ENCODE measurements at regions not wholly inside any gene's neighbourhood (a gene's known extent, or its start where the extent isn't known, plus 50 kb on each side); places are given as distances from the start of the nearest gene placed in this dataset.

- no peak for TF ChIP-seq POLR2AphosphoS5 (IDR thresholded peaks at IDR 0.05; ENCODE audit: insufficient read depth in 1 of 2, low read depth in 1 of 2)
- Histone ChIP-seq H3K4me1 (no peaks in the 10 kb centered on the region), H3K27me3 (no peaks in the 10 kb centered on the region), H3K27ac (no peak overlapping the region), H3K36me3 (no peaks in the 10 kb centered on the region), H3K9me3 (no peaks in the 10 kb centered on the region), H3K4me3 (no peak overlapping the region)
- intact Hi-C loops (cut with DNase I), result no loop called here
- no peak for DNase-seq (ENCODE audit: extremely low spot score in 2 of 2)
Measured at GRCh38 chr3:44117239-44117638, 124.4 kb upstream of the TOPAZ1 start.

- no peak overlapping the region for H3K27ac ChIP-seq
- no peaks in the 10 kb centered on the region for H3K27me3 ChIP-seq
- H3K9me3 ChIP-seq, result no peaks in the 10 kb centered on the region
- TF ChIP-seq POLR2A (IDR thresholded peaks at IDR 0.05) (no peak), POLR2AphosphoS5 (IDR thresholded peaks at IDR 0.05; ENCODE audit: insufficient read depth in 1 of 2, low read depth in 1 of 2) (no peak)
- TF ChIP-seq, protein P1, sequence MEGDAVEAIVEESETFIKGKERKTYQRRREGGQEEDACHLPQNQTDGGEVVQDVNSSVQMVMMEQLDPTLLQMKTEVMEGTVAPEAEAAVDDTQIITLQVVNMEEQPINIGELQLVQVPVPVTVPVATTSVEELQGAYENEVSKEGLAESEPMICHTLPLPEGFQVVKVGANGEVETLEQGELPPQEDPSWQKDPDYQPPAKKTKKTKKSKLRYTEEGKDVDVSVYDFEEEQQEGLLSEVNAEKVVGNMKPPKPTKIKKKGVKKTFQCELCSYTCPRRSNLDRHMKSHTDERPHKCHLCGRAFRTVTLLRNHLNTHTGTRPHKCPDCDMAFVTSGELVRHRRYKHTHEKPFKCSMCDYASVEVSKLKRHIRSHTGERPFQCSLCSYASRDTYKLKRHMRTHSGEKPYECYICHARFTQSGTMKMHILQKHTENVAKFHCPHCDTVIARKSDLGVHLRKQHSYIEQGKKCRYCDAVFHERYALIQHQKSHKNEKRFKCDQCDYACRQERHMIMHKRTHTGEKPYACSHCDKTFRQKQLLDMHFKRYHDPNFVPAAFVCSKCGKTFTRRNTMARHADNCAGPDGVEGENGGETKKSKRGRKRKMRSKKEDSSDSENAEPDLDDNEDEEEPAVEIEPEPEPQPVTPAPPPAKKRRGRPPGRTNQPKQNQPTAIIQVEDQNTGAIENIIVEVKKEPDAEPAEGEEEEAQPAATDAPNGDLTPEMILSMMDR (IDR thresholded peaks at IDR 0.05), result no peak
- no peak for DNase-seq (ENCODE audit: extremely low spot score in 2 of 2)
- intact Hi-C loops (cut with DNase I), result no loop called here
- no peak overlapping the region for H3K4me3 ChIP-seq
- no peaks in the 10 kb centered on the region for H3K4me1 ChIP-seq
- no peaks in the 10 kb centered on the region for H3K36me3 ChIP-seq
Measured at GRCh38 chr3:44117736-44118135, 124.0 kb upstream of the TOPAZ1 start.

DNA sequence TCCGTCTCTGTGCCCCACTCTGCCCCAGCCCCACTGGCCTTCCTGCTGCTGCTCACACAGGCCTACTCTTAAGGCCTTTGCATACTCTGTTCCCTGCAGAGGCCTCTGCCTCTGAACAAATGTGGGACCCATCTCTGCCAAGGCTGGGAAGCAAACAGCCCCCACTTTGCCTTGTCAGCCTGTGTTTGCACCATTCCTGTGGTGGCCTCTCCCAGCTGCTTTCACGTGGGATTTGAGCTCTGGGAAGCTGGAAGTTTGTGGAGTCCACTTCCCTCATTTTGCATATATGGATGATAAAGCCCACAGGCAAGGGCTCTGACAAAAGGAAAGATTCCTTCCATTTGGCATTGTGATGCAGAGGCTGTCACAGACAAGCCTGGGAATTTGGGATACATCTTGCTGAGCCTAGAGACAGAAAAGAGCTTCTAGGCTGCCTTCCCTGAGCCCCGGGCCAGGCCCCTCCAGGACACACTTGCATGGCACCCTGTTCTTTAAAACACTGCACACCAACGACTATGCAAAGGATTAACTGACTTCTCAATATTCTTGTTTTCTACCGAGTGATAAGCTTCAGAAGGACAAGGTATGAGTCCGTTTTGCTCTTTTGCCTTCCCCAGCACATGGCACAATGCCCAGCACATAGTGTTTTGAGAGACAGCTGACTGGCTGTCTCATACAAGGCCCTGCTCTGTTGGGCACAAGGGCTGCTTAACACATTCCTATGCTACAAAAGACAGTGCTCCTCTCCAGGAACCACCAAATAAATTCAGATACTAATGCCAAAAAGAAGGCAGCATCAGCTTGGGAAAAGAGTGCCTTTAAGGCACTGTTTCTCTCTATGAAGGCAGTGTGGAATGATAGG lies 120.7 kb upstream of the TOPAZ1 start:
- H3K4me1 ChIP-seq, result no peaks in the 10 kb centered on the region
- no peaks in the 10 kb centered on the region for H3K36me3 ChIP-seq
- intact Hi-C loops (cut with DNase I), result loop anchor here (10.0 kb wide), 1 partner anchor 1404 kb away; no protein-coding TSS in a partner anchor
- H3K27ac ChIP-seq, result no peak overlapping the region
- TF ChIP-seq POLR2A (IDR thresholded peaks at IDR 0.05), result no peak
- TF ChIP-seq, protein P1 (IDR thresholded peaks at IDR 0.05), result no peak
- TF ChIP-seq POLR2AphosphoS5 (IDR thresholded peaks at IDR 0.05; ENCODE audit: insufficient read depth in 1 of 2, low read depth in 1 of 2), result no peak
- no peaks in the 10 kb centered on the region for H3K27me3 ChIP-seq
- H3K9me3 ChIP-seq, result no peaks in the 10 kb centered on the region
- no peak for DNase-seq (ENCODE audit: extremely low spot score in 2 of 2)
- no peak overlapping the region for H3K4me3 ChIP-seq

DNA sequence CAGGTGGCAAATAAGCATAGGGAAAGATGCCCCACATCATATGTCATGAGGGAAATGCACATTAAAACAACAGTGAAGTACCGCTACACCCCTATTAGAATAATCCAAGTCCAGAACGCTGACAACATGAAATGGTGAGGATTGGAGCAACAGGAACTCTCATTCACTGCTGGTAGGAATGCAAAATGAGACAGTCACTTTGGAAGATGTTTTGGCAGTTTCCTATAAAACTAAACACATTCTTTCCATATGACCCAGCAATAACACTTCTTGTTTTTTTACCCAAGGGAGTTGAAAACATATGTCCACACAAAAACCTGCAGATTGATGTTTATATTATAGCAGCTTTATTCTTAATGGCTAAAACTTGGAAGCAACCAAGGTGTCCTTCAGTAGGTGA lies 116.4 kb upstream of the TOPAZ1 start:
- Histone ChIP-seq H3K9me3 (no peaks in the 10 kb centered on the region), H3K27ac (no peak overlapping the region), H3K27me3 (no peaks in the 10 kb centered on the region), H3K36me3 (no peaks in the 10 kb centered on the region), H3K4me1 (no peaks in the 10 kb centered on the region), H3K4me3 (no peak overlapping the region)
- TF ChIP-seq, protein P1 (IDR thresholded peaks at IDR 0.05), result no peak
- no peak for TF ChIP-seq POLR2A (IDR thresholded peaks at IDR 0.05)
- TF ChIP-seq POLR2AphosphoS5 (IDR thresholded peaks at IDR 0.05; ENCODE audit: insufficient read depth in 1 of 2, low read depth in 1 of 2), result no peak
- intact Hi-C loops (cut with DNase I), result loop anchor here (10.0 kb wide), 1 partner anchor 1400 kb away; no protein-coding TSS in a partner anchor
- DNase-seq (ENCODE audit: extremely low spot score in 2 of 2), result no peak

- no peak for DNase-seq (ENCODE audit: extremely low spot score in 2 of 2)
- intact Hi-C loops (cut with DNase I), result loop anchor here (10.0 kb wide), 1 partner anchor 1399 kb away; no protein-coding TSS in a partner anchor
- no peaks in the 10 kb centered on the region for H3K36me3 ChIP-seq
- no peak overlapping the region for H3K27ac ChIP-seq
- H3K4me3 ChIP-seq, result no peak overlapping the region
- no peaks in the 10 kb centered on the region for H3K27me3 ChIP-seq
- TF ChIP-seq, protein P1 (IDR thresholded peaks at IDR 0.05), result no peak
- TF ChIP-seq POLR2AphosphoS5 (IDR thresholded peaks at IDR 0.05; ENCODE audit: insufficient read depth in 1 of 2, low read depth in 1 of 2) (no peak), POLR2A (IDR thresholded peaks at IDR 0.05) (no peak)
- H3K4me1 ChIP-seq, result no peaks in the 10 kb centered on the region
- no peaks in the 10 kb centered on the region for H3K9me3 ChIP-seq
Measured at GRCh38 chr3:44125882-44126281, 115.8 kb upstream of the TOPAZ1 start.

All from vagina (tissue), 2 donors.